ENCODE measurements at regions not wholly inside any gene's neighbourhood (a gene's known extent, or its start where the extent isn't known, plus 50 kb on each side); places are given as distances from the start of the nearest gene placed in this dataset.
"Not testable (repeated sequence)": the region's sequence is repeated elsewhere in the genome, so short reads cannot be mapped to it uniquely, and the experiment has no call there.

GRCh38 chr11:38543311-38543710 is 1945.3 kb upstream of the RAG2 start:
- H3K27ac Mint-ChIP-seq: no peak overlapping the region
- DNase-seq: no peak
- H3K27me3 Mint-ChIP-seq: no peaks in the 10 kb centered on the region
- H3K9me3 Mint-ChIP-seq: no peaks in the 10 kb centered on the region
- H3K36me3 Mint-ChIP-seq: no peaks in the 10 kb centered on the region
- no peaks in the 10 kb centered on the region for H3K4me1 Mint-ChIP-seq
- ATAC-seq (replicated peaks): no peak
- no peak overlapping the region for H3K4me3 Mint-ChIP-seq

GRCh38 chr11:38538866-38539680 is 1941.0 kb upstream of the RAG2 start:
- DNase-seq (no peak), ATAC-seq (replicated peaks) (no peak)
- H3K36me3 Mint-ChIP-seq: no peaks in the 10 kb centered on the region
- no peaks in the 10 kb centered on the region for H3K4me1 Mint-ChIP-seq
- H3K9me3 Mint-ChIP-seq: peaks cover 0 to 2% of the 10 kb centered on the region in 2 donors
- no peak overlapping the region for H3K27ac Mint-ChIP-seq
- H3K4me3 Mint-ChIP-seq: no peak overlapping the region
- no peaks in the 10 kb centered on the region for H3K27me3 Mint-ChIP-seq

GRCh38 chr11:38530226-38530625 is 1932.2 kb upstream of the RAG2 start:
- Mint-ChIP-seq H3K27me3 (no peaks in the 10 kb centered on the region), H3K4me3 (no peak overlapping the region), H3K36me3 (no peaks in the 10 kb centered on the region), H3K9me3 (peaks cover 2 to 15% of the 10 kb centered on the region in 2 donors), H3K4me1 (no peaks in the 10 kb centered on the region), H3K27ac (no peak overlapping the region)
- no peak for ATAC-seq (replicated peaks)
- DNase-seq: no peak

GRCh38 chr11:38524945-38525344 is 1926.9 kb upstream of the RAG2 start:
- H3K36me3 Mint-ChIP-seq: no peaks in the 10 kb centered on the region
- H3K27ac Mint-ChIP-seq: no peak overlapping the region
- no peak for ATAC-seq (replicated peaks)
- no peaks in the 10 kb centered on the region for H3K4me1 Mint-ChIP-seq
- H3K9me3 Mint-ChIP-seq: peaks cover 10 to 15% of the 10 kb centered on the region in 2 donors
- DNase-seq: no peak
- H3K27me3 Mint-ChIP-seq: no peaks in the 10 kb centered on the region
- H3K4me3 Mint-ChIP-seq: no peak overlapping the region

GRCh38 chr11:38517991-38518390 is 1920.0 kb upstream of the RAG2 start:
- DNase-seq: no peak
- peaks cover 0 to 4% of the 10 kb centered on the region in 2 donors for H3K9me3 Mint-ChIP-seq
- no peak overlapping the region for H3K4me3 Mint-ChIP-seq
- ATAC-seq (replicated peaks): no peak
- no peaks in the 10 kb centered on the region for H3K4me1 Mint-ChIP-seq
- H3K27me3 Mint-ChIP-seq: no peaks in the 10 kb centered on the region
- H3K27ac Mint-ChIP-seq: no peak overlapping the region
- no peaks in the 10 kb centered on the region for H3K36me3 Mint-ChIP-seq

- not testable (repeated sequence) for H3K4me1 Mint-ChIP-seq; H3K4me3 Mint-ChIP-seq; H3K9me3 Mint-ChIP-seq; H3K36me3 Mint-ChIP-seq; ATAC-seq (replicated peaks); H3K27me3 Mint-ChIP-seq; H3K27ac Mint-ChIP-seq; DNase-seq
These were observed 1914.8 kb upstream of the RAG2 start for GRCh38 chr11:38512830-38513229.

GRCh38 chr11:38510041-38510440 is 1912.0 kb upstream of the RAG2 start:
- DNase-seq (no peak), ATAC-seq (replicated peaks) (no peak)
- no peaks in the 10 kb centered on the region for H3K36me3 Mint-ChIP-seq
- peaks cover 2 to 5% of the 10 kb centered on the region in 2 donors for H3K9me3 Mint-ChIP-seq
- no peak overlapping the region for H3K4me3 Mint-ChIP-seq
- no peaks in the 10 kb centered on the region for H3K27me3 Mint-ChIP-seq
- H3K27ac Mint-ChIP-seq: no peak overlapping the region
- no peaks in the 10 kb centered on the region for H3K4me1 Mint-ChIP-seq

GRCh38 chr11:38503876-38504275 is 1905.8 kb upstream of the RAG2 start:
- no peak overlapping the region for H3K4me3 Mint-ChIP-seq
- no peaks in the 10 kb centered on the region for H3K27me3 Mint-ChIP-seq
- no peak for DNase-seq
- no peaks in the 10 kb centered on the region for H3K36me3 Mint-ChIP-seq
- H3K4me1 Mint-ChIP-seq: no peaks in the 10 kb centered on the region
- no peak for ATAC-seq (replicated peaks)
- no peak overlapping the region for H3K27ac Mint-ChIP-seq
- peaks cover 3 to 16% of the 10 kb centered on the region in 2 donors for H3K9me3 Mint-ChIP-seq

GRCh38 chr11:38498721-38499120 is 1900.7 kb upstream of the RAG2 start:
- Mint-ChIP-seq H3K4me1 (no peaks in the 10 kb centered on the region), H3K36me3 (no peaks in the 10 kb centered on the region), H3K4me3 (no peak overlapping the region), H3K27ac (no peak overlapping the region), H3K9me3 (peaks cover 3 to 17% of the 10 kb centered on the region in 2 donors), H3K27me3 (no peaks in the 10 kb centered on the region)
- ATAC-seq (replicated peaks): no peak
- DNase-seq: no peak

GRCh38 chr11:38491986-38492385 is 1894.0 kb upstream of the RAG2 start:
- no peaks in the 10 kb centered on the region for H3K36me3 Mint-ChIP-seq
- H3K9me3 Mint-ChIP-seq: peaks cover 13% of the 10 kb centered on the region in 2 donors
- no peak for ATAC-seq (replicated peaks)
- H3K4me1 Mint-ChIP-seq: no peaks in the 10 kb centered on the region
- H3K27ac Mint-ChIP-seq: no peak overlapping the region
- no peak for DNase-seq
- H3K4me3 Mint-ChIP-seq: no peak overlapping the region
- H3K27me3 Mint-ChIP-seq: no peaks in the 10 kb centered on the region

GRCh38 chr11:38481391-38481790 is 1883.4 kb upstream of the RAG2 start:
- Mint-ChIP-seq H3K4me1 (no peaks in the 10 kb centered on the region), H3K27ac (no peak overlapping the region), H3K36me3 (no peaks in the 10 kb centered on the region), H3K4me3 (no peak overlapping the region), H3K27me3 (no peaks in the 10 kb centered on the region), H3K9me3 (peaks cover 2 to 12% of the 10 kb centered on the region in 2 donors)
- DNase-seq (no peak), ATAC-seq (replicated peaks) (no peak)

- ATAC-seq (replicated peaks): no peak
- H3K27ac Mint-ChIP-seq: no peak overlapping the region
- no peak overlapping the region for H3K4me3 Mint-ChIP-seq
- H3K9me3 Mint-ChIP-seq: peaks cover 3 to 6% of the 10 kb centered on the region in 2 donors
- H3K27me3 Mint-ChIP-seq: no peaks in the 10 kb centered on the region
- no peaks in the 10 kb centered on the region for H3K36me3 Mint-ChIP-seq
- H3K4me1 Mint-ChIP-seq: no peaks in the 10 kb centered on the region
- DNase-seq: no peak
These were observed 1879.0 kb upstream of the RAG2 start for GRCh38 chr11:38476808-38477575.

- H3K4me3 Mint-ChIP-seq: no peak overlapping the region
- no peaks in the 10 kb centered on the region for H3K36me3 Mint-ChIP-seq
- DNase-seq: no peak
- H3K9me3 Mint-ChIP-seq: peaks cover 5 to 7% of the 10 kb centered on the region in 2 donors
- H3K4me1 Mint-ChIP-seq: no peaks in the 10 kb centered on the region
- no peak overlapping the region for H3K27ac Mint-ChIP-seq
- no peak for ATAC-seq (replicated peaks)
- H3K27me3 Mint-ChIP-seq: no peaks in the 10 kb centered on the region
These were observed 1863.7 kb upstream of the RAG2 start for GRCh38 chr11:38461751-38462150.

GRCh38 chr11:38460896-38461295 is 1862.9 kb upstream of the RAG2 start:
- Mint-ChIP-seq H3K36me3 (no peaks in the 10 kb centered on the region), H3K27ac (no peak overlapping the region), H3K9me3 (peaks cover 5 to 7% of the 10 kb centered on the region in 2 donors), H3K27me3 (no peaks in the 10 kb centered on the region), H3K4me3 (no peak overlapping the region), H3K4me1 (no peaks in the 10 kb centered on the region)
- no peak for ATAC-seq (replicated peaks)
- DNase-seq: no peak

GRCh38 chr11:38460429-38460828 is 1862.4 kb upstream of the RAG2 start:
- DNase-seq (no peak), ATAC-seq (replicated peaks) (no peak)
- Mint-ChIP-seq H3K4me1 (no peaks in the 10 kb centered on the region), H3K9me3 (peaks cover 5% of the 10 kb centered on the region in 2 donors), H3K4me3 (no peak overlapping the region), H3K36me3 (no peaks in the 10 kb centered on the region), H3K27ac (no peak overlapping the region), H3K27me3 (no peaks in the 10 kb centered on the region)

All from stimulated activated naive B cell treated with anti-CD40 and anti-IgM and Interleukin-4, amounts not matched to agents 10 μg/mL and 1 μg/mL and 100 μg/mL, for 72 hours (primary cell).